HG03521 (cell line): ENCODE measurements at regions not wholly inside any gene's neighbourhood (a gene's known extent, or its start where the extent isn't known, plus 50 kb on each side); places are given as distances from the start of the nearest gene placed in this dataset.

Experiments used
- ATAC-seq: cut with Tn5 transposase; IDR thresholded peaks from one replicate; pipeline ENCODE4 v1.9.1; 2021; ENCODE audit warnings: mild to moderate bottlenecking, moderate library complexity; ENCODE audit not compliant: unreplicated experiment

- ATAC-seq = no peak
Observed at GRCh38 chr4:35559559-35560365, 684.6 kb downstream of the ARAP2 start.

DNA sequence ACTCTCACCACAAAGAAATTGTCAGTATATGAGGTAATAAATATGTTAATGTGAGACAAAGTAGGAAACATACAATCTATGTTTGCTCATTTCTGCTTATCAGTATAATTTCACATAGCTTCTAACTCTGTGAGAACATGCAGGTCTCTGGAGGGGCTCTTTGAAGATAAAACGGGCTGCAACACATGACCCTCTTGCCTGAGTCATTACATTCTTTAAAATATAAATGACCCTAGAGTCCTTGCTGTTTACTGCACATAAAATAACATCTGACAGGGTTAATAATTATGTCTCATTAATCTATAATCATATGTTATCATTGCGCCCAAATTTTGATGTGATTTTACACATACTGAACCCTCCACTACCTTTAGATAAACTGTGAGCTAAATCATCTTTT is 681.5 kb downstream of the ARAP2 start:
- ATAC-seq = no peak

- ATAC-seq = no peak
Observed at GRCh38 chr4:35565640-35566039, 678.7 kb downstream of the ARAP2 start.

DNA sequence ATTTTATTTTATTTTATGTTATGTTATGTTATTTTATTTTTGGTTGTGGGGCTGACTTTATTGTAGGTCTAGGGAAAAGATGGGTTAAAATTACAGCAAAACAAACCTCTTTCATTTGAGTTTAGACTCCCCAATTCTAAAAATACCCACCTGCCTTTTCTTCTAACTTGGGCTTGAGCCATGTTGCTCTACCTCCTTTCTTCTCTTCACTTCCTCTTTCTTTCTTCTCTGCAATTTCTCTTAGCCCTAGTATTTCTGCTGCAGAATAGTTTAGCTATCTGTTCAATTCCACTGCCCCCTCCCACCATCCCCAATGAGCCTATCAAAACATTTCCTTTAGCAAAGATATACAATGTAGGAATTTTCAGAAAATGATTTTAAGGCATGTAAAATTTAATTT is 653.3 kb downstream of the ARAP2 start:
- ATAC-seq = no peak

DNA sequence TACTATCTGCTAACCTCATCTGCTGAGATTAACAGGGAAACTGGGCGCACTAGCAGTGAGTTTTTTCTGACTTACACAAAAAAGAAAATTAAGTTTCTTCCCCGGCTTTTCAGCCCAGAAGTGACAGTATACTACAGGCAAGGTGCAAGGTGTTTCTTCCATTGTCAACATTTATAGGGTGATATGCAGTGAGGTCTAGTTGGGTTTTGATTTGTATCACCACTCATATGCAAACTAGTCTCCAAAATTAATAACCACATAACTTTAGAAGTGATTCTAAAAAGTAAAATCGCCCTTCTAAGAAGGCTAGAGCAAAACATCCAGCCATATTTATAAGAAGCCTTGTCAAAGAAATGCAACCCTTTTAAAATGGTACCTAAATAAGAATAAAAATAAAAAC is 640.1 kb downstream of the ARAP2 start:
- ATAC-seq = no peak

DNA sequence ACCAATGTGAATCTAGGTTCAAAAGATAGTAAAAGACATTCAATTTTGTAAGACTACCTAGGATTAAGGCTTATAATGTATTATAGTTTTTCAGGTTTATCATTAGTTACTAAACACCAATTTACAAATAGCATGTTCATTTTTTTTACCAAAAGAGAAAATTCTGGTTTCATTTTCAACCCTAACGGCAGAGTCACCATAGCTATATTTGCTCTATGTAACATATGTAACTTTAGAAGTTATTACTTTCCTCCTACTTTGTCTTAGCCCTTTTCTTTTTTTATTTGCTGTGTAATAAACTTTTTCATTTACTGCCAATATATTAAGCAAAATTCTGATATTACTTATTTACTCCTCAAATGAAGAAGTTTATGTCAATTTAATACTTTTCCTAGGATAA is 639.6 kb downstream of the ARAP2 start:
- no peak for ATAC-seq

- ATAC-seq = no peak
Observed at GRCh38 chr4:35608205-35608604, 636.1 kb downstream of the ARAP2 start.

- no peak for ATAC-seq
Observed at GRCh38 chr4:35614120-35614519, 630.2 kb downstream of the ARAP2 start.

DNA sequence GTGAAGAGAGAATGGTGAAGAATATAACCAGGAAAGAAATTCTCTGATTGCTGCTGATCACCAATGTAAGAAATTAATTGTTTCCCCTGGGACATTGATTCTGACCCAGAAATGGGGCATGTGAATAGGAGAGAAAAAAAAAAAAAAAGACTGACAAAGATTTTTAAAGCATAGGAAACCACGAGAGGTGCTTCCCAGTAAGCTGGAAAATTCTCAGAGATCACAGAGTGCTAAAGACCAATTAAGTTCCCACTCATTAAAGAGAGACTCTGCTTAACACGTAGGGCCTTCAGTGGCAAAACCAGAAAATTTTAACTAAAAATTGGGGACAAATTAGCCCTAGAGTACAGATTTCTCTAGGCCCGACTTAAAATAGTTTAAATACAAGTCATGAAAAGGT is 604.4 kb downstream of the ARAP2 start:
- no peak for ATAC-seq

GRCh38 chr4:35643661-35644060 is 600.7 kb downstream of the ARAP2 start:
- no peak for ATAC-seq

GRCh38 chr4:35644591-35644990 is 599.7 kb downstream of the ARAP2 start:
- ATAC-seq = no peak

DNA sequence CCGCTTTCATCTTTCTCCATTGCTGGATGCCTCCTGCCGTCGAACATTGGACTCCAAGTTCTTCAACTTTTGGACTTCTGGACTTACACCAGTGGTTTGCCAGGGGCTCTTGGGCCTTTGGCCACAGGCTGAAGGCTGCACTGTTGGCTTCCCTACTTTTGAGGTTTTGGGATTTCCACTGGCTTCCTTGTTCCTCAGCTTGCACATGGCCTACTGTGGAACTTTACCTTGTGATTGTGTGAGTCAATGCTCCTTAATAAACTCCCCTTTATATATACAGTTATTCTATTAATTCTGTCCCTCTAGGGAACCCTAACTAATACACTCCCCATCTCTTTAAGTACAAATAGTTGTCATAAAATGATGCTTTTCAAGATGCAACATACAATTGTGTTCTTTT is 595.3 kb downstream of the ARAP2 start:
- ATAC-seq = no peak

GRCh38 chr4:35649778-35650177 is 594.5 kb downstream of the ARAP2 start:
- no peak for ATAC-seq

- ATAC-seq = no peak
Observed at GRCh38 chr4:35652197-35652596, 592.1 kb downstream of the ARAP2 start.

- ATAC-seq = no peak
Observed at GRCh38 chr4:35653451-35653850, 590.9 kb downstream of the ARAP2 start.

- no peak for ATAC-seq
Observed at GRCh38 chr4:35673137-35673536, 571.2 kb downstream of the ARAP2 start.

GRCh38 chr4:35684755-35685154 is 559.6 kb downstream of the ARAP2 start:
- ATAC-seq = no peak

DNA sequence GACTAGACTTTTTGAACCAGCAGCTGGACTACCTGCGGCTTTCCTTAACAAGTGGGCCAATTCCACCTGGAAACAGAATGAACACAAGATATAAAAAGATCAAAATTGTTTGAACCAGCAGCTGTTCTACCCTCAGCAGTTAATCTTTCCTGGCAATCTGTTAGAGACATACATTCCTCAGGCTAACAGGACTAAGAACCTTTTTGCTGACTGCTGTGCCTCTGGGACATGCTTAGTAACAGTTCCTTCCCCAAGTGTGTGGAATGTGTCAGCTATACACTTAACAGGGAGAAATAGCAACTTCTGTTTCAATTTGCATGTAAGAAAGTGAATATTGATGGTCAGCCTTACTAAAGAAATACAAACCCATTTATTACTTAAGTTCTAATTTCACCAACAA is 554.4 kb downstream of the ARAP2 start:
- no peak for ATAC-seq

DNA sequence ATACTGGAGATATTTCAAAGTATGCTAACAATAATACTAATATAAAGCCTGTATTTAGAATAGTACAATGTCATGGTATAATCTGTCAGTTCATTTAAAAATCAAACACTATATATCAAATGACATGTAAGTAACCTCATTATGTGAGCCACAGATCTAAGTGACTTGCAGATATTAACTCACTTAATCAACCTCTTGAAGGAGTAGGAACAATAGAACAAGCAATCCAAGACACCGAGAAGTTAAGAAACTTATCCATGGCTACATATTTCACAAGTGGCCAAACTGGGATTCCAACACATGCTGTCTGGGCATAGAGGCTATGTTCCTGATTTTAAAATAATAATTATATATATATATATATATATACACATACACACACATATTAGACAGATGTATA is 554.0 kb downstream of the ARAP2 start:
- ATAC-seq = no peak

DNA sequence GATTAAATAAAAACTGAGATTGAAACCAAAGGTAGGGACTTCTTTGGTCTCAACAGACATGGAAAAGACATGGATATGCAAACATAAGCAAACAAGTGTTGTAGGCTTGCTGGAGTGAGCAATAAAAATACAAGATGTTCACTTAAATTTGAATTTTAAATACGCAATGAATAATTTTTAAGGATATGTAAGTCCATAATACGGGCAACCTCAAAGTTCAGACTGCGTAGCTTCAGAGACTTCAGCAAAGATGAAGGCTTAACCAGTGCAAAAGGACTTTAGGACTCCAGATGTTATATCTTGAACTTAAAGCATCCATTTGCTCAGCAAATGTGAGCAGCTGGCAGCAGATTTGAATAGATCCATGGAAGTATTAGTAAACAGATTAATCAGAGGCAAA is 549.3 kb downstream of the ARAP2 start:
- no peak for ATAC-seq

DNA sequence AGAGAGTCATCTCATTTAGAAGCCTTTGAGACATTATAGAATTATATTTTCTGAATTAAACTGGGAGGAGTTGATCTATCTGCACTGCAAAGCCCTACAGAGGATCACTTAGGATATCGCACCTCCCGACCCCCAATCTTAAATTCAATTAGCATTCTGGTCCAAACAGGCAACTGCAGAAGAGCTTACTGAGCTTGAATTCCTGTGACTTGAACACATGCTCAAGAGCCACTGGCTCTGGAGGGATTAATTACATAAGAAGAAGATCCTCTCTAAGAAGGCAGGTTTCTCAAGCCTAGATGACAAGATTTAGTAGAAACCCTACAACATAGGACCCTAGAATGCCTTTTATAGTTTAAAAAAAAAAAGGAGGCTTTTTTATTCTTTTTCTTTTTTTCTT is 548.9 kb downstream of the ARAP2 start:
- no peak for ATAC-seq

GRCh38 chr4:35697210-35697736 is 547.0 kb downstream of the ARAP2 start:
- peak; percentile 85 for ATAC-seq

GRCh38 chr4:35700663-35701062 is 543.7 kb downstream of the ARAP2 start:
- ATAC-seq = no peak
